Sigmoid colon (tissue), 6 donors: ENCODE measurements at regions not wholly inside any gene's neighbourhood (a gene's known extent, or its start where the extent isn't known, plus 50 kb on each side); places are given as distances from the start of the nearest gene placed in this dataset.

ENCODE experiments used
- DNase-seq: peaks from one replicate; pipeline ENCODE4 v3.0.0-alpha.2; 2019
- H3K27ac ChIP-seq, 4 donors: fragments of 200-600 bp; sonication (generic); one replicate each; pipeline ENCODE4 v1.5.1; 2016 to 2019; ENCODE audit warnings: mild to moderate bottlenecking in 1 of 4
- H3K27me3 ChIP-seq, 3 donors: fragments of 200-600 bp; sonication (generic); one replicate each; pipeline ENCODE4 v1.5.1; 2019; ENCODE audit warnings: mild to moderate bottlenecking in 1 of 3
- H3K36me3 ChIP-seq, 4 donors: fragments of 200-600 bp; sonication (generic); one replicate each; pipeline ENCODE4 v1.5.1; 2016 to 2019
- H3K4me1 ChIP-seq, 4 donors: fragments of 200-600 bp; sonication (generic); one replicate each; pipeline ENCODE4 v1.5.1; 2017 to 2019
- H3K4me3 ChIP-seq, 4 donors: fragments of 200-600 bp; sonication (generic); one replicate each; pipeline ENCODE4 v1.5.1; 2017 to 2019; ENCODE audit warnings: mild to moderate bottlenecking in 2 of 4, moderate library complexity in 1 of 4
- H3K9me3 ChIP-seq, 4 donors: fragments of 200-600 bp in 3 of 4; sonication (generic) in 3 of 4; one replicate each; pipeline versions ENCODE4 v1.5.1 to v1.6.1; 2013 to 2019
- EP300 ChIP-seq, 4 donors: sonication (generic); formaldehyde crosslinking; IDR thresholded peaks; one replicate each; pipeline ENCODE4 v1.6.1; 2017; ENCODE audit warnings: antibody characterized with exemption in 4 of 4
- POLR2A ChIP-seq, 2 donors: fragments of 450-650 bp; IDR thresholded peaks; one replicate each; pipeline ENCODE4 v1.6.1; 2016; ENCODE audit warnings: antibody characterized with exemption in 2 of 2, mild to moderate bottlenecking in 2 of 2, moderate library complexity in 2 of 2
- POLR2AphosphoS5 ChIP-seq, 4 donors: sonication (generic); formaldehyde crosslinking; IDR thresholded peaks; one replicate each; pipeline ENCODE4 v1.6.1; 2017; ENCODE audit warnings: antibody characterized with exemption in 4 of 4
- WGBS, 2 donors: extraction: QIAGEN DNeasy Blood & Tissue Kit; methylation state at CpG; one replicate each; pipeline ENCODE4 v1.1.7; 2013; 5-methylcytosine and 5-hydroxymethylcytosine counted together
- intact Hi-C: fragments of 100-400 bp; cut with DNase I; formaldehyde crosslinking; loops from one replicate; pipeline ENCODE4 v1.15.1; 2023
- TF ChIP-seq, protein P1 (sequence below), 4 experiments: fragments of 450-650 bp in 3 of 4; fragments of 200-600 bp in 1 of 4; IDR thresholded peaks; one replicate each; pipeline ENCODE4 v1.5.1; 2016 to 2019; ENCODE audit warnings: antibody characterized with exemption in 4 of 4, mild to moderate bottlenecking in 3 of 4, moderate library complexity in 2 of 4
- donor health status: healthy with polysubstance abuse.
- donor health status: healthy.

DNA sequence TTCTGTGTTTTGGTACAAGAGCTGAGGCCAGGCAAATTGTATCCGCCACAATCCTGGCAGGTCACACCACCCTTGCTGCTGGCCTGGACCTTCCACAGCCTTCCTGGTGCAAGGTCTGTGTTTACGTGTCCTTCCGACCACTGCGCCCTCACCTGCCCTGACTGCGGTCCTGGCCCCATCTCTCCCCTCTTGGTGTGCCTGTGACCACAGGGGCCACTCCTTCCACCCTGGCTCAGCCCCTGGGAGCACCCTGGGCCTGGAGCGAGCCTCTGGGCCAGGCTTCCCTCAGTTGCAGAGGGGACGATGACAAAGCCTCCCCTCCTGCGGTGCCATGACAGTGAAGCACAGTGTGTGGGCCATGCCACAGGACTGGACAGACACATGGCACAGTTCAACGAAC lies 104.5 kb downstream of the PLXNA1 start:
- Histone ChIP-seq H3K4me3 (no peak overlapping the region), H3K27me3 (no peaks in the 10 kb centered on the region), H3K36me3 (no peaks in the 10 kb centered on the region), H3K27ac (no peak overlapping the region), H3K9me3 (no peaks in the 10 kb centered on the region), H3K4me1 (no peaks in the 10 kb centered on the region)
- DNase-seq, result no peak
- intact Hi-C loops, result no loop called here
- 83 to 90% methylated on average over 9 of the region's 9 CpGs for WGBS, 2 donors
- TF ChIP-seq POLR2A (IDR thresholded peaks at IDR 0.05) (no peak), POLR2AphosphoS5 (IDR thresholded peaks at IDR 0.05) (no peak), EP300 (IDR thresholded peaks at IDR 0.05) (no peak)
- TF ChIP-seq, protein P1, sequence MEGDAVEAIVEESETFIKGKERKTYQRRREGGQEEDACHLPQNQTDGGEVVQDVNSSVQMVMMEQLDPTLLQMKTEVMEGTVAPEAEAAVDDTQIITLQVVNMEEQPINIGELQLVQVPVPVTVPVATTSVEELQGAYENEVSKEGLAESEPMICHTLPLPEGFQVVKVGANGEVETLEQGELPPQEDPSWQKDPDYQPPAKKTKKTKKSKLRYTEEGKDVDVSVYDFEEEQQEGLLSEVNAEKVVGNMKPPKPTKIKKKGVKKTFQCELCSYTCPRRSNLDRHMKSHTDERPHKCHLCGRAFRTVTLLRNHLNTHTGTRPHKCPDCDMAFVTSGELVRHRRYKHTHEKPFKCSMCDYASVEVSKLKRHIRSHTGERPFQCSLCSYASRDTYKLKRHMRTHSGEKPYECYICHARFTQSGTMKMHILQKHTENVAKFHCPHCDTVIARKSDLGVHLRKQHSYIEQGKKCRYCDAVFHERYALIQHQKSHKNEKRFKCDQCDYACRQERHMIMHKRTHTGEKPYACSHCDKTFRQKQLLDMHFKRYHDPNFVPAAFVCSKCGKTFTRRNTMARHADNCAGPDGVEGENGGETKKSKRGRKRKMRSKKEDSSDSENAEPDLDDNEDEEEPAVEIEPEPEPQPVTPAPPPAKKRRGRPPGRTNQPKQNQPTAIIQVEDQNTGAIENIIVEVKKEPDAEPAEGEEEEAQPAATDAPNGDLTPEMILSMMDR (IDR thresholded peaks at IDR 0.05), result no peak

DNA sequence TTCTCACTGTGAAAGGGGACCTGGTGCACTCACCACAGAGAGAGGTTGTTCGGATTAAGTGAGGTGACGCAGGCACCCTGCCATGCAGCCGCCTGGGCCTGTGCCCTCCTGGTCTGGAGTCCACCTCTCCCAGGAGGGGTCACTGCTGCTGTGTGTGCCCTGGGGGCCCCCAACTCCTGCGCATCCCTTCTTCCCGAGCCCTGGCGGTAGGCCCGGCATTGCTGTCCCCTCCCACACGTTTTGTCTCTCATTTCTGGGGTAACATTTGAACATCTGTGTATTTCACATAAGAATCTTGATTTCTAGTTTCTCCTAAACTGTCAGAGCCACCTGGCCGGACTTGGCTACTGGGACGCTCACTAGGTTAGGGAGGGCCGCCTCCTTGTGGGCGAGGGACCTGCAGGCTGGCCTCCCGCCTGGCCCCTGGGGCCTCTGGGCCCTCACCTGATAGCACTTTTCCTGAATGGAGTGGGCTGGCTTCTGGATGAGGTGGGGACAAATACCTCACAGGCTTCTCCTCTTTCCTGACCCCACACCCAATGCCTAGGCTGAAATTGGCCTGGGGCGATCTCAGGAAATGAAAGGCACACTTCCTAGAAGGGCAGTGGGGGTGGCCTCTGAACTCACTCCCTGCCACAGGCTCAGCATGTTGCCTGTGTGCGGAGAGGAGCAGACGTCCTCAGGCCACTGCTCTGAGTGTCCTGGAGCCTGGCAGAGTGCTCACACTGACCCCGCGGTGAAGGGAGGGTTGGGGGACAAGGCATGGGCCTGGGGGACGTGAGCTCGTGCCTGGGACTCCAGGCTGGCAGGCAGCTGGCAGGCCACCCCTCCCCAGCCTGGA lies 104.2 kb upstream of the PRR23E start:
- intact Hi-C loops, result no loop called here
- WGBS, 2 donors, result 86 to 88% methylated on average over 20 of the region's 20 CpGs
- DNase-seq, result no peak
- no peaks in the 10 kb centered on the region for H3K9me3 ChIP-seq
- no peak overlapping the region for H3K4me3 ChIP-seq
- TF ChIP-seq POLR2AphosphoS5 (IDR thresholded peaks at IDR 0.05), result no peak
- TF ChIP-seq EP300 (IDR thresholded peaks at IDR 0.05), result no peak
- TF ChIP-seq, protein P1 (IDR thresholded peaks at IDR 0.05), result no peak
- no peak for TF ChIP-seq POLR2A (IDR thresholded peaks at IDR 0.05)
- no peaks in the 10 kb centered on the region for H3K4me1 ChIP-seq
- no peak overlapping the region for H3K27ac ChIP-seq
- no peaks in the 10 kb centered on the region for H3K36me3 ChIP-seq
- H3K27me3 ChIP-seq, result no peaks in the 10 kb centered on the region

DNA sequence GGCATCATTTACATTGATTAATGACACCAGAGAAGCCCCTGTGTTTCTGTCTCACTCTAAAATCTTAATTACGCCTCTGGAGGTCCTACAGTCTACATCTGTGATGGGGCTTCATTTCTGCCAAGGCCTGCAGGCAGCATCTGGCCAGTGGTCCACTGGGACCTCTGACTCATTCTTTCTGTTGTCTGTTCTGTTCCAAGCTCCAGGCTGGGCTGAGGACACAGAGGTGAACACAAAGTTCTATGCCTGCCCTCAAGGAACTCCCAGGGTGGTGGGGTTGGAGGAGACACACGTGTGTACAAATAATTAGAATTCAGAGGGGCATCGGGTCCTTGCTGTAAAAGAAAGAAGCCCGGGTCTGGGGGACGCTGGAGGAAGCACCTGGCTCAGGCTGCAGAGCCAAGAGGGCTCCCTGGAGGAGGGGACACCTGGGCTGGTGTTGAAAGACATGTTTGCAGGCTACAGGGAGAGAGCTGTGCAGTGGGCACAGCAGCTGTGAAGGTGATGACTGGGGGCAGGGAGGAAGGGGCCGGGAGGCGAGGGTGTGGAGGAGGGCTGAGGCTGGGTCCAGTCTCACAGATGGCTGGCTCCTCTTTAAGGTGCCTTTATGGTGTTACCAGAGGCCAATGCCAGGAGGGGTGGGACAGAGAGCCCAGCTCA lies 103.3 kb upstream of the PRR23E start:
- Histone ChIP-seq H3K4me3 (no peak overlapping the region), H3K27ac (no peak overlapping the region), H3K36me3 (no peaks in the 10 kb centered on the region), H3K27me3 (no peaks in the 10 kb centered on the region), H3K9me3 (no peaks in the 10 kb centered on the region), H3K4me1 (no peaks in the 10 kb centered on the region)
- intact Hi-C loops, result no loop called here
- WGBS, 2 donors, result 74 to 87% methylated on average over 7 of the region's 7 CpGs
- DNase-seq, result no peak
- TF ChIP-seq POLR2AphosphoS5 (IDR thresholded peaks at IDR 0.05) (no peak), EP300 (IDR thresholded peaks at IDR 0.05) (no peak), POLR2A (IDR thresholded peaks at IDR 0.05) (no peak)
- TF ChIP-seq, protein P1 (IDR thresholded peaks at IDR 0.05), result no peak

DNA sequence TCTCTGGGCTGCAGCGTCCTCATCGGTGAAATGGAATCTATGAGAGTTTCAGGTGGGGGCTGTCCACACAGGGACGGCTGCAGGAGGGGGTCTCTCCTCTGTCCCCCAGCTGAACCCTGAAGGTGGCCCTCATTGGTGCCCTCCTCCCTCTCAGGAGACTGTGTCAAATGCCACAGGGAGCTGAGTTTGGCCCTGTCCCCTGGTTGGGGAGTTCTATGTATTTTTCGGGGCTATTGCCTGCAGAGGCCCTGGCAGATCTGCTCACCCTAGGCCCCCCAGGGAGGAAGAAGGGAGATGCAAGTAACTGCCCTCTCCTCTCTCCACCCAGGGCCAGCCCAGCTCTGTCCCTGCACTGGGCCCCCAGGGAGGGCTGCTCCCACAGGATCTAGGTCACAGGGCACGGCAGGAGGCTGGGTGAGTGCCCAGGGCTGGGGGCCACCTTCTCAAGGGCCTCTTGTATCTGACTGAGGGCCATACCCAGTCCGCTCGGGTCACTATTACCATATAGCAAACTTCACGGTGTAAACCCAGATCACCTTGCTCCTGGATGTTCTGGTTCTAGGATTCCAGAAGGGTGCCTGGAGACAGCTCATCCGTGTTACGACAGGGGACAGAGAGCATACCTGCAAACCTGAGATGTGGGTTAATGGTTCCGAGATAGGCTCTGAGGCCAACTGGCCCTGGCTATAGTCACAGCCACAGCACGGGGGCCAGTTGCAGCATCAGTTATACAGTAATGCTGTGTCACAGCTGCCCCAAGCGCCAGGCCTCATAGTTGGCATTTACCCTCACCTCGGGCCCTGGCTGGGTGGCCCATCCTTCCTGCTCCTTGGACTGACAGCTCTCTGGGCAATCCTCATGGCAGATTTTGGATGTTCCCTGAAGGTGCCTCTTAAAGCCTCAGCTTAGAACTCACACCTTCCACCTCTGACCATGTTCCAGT lies 102.4 kb upstream of the PRR23E start:
- no peak overlapping the region for H3K4me3 ChIP-seq
- DNase-seq, result no peak
- intact Hi-C loops, result no loop called here
- TF ChIP-seq, protein P1 (IDR thresholded peaks at IDR 0.05), result no peak
- TF ChIP-seq POLR2AphosphoS5 (IDR thresholded peaks at IDR 0.05) (no peak), POLR2A (IDR thresholded peaks at IDR 0.05) (no peak), EP300 (IDR thresholded peaks at IDR 0.05) (no peak)
- H3K27ac ChIP-seq, result no peak overlapping the region
- H3K36me3 ChIP-seq, result no peaks in the 10 kb centered on the region
- WGBS, 2 donors, result 85 to 87% methylated on average over 14 of the region's 14 CpGs
- no peaks in the 10 kb centered on the region for H3K27me3 ChIP-seq
- H3K9me3 ChIP-seq, result no peaks in the 10 kb centered on the region
- H3K4me1 ChIP-seq, result no peaks in the 10 kb centered on the region
